Thymus (tissue), 11 donors: ENCODE measurements at regions not wholly inside any gene's neighbourhood (a gene's known extent, or its start where the extent isn't known, plus 50 kb on each side); places are given as distances from the start of the nearest gene placed in this dataset.

ENCODE experiments used
- DNase-seq, 9 donors: peaks; one replicate each; pipeline ENCODE4 v3.0.0-alpha.2; 2013; ENCODE audit warnings: low spot score in 9 of 9, low read depth in 6 of 9, missing footprints in 1 of 9
- H3K27ac ChIP-seq, 2 donors: one replicate each; pipeline ENCODE4 v1.5.1; 2013; ENCODE audit warnings: control low read depth in 1 of 2, low read depth in 1 of 2, low read length in 1 of 2, mild to moderate bottlenecking in 1 of 2, moderate library complexity in 1 of 2
- H3K27me3 ChIP-seq, 2 donors: one replicate each; pipeline ENCODE4 v1.5.1; 2013; ENCODE audit warnings: low read length in 1 of 2; ENCODE audit not compliant: control insufficient read depth in 2 of 2, insufficient read depth in 1 of 2
- H3K36me3 ChIP-seq, 2 donors: one replicate each; pipeline ENCODE4 v1.5.1; 2013; ENCODE audit warnings: low read length in 1 of 2, mild to moderate bottlenecking in 1 of 2, moderate library complexity in 1 of 2; ENCODE audit not compliant: control insufficient read depth in 2 of 2, insufficient read depth in 2 of 2
- H3K4me1 ChIP-seq, 2 donors: one replicate each; pipeline ENCODE4 v1.5.1; 2013; ENCODE audit warnings: low read length in 2 of 2; ENCODE audit not compliant: control insufficient read depth in 2 of 2, insufficient read depth in 2 of 2
- H3K4me3 ChIP-seq, 2 donors: one replicate each; pipeline ENCODE4 v1.5.1; 2013; ENCODE audit warnings: low read length in 2 of 2, control low read depth in 1 of 2, mild to moderate bottlenecking in 1 of 2
- H3K9me3 ChIP-seq, 2 donors: one replicate each; pipeline ENCODE4 v1.5.1; 2013; ENCODE audit warnings: low read length in 1 of 2, mild to moderate bottlenecking in 1 of 2; ENCODE audit not compliant: control insufficient read depth in 2 of 2, insufficient read depth in 1 of 2
- WGBS: extraction: QIAGEN DNeasy Blood & Tissue Kit; methylation state at CpG from one replicate; pipeline ENCODE4 v1.1.7; 2013; 5-methylcytosine and 5-hydroxymethylcytosine counted together
- donor health status: healthy.

GRCh38 chr2:20511130-20511529, 64.3 kb downstream of the RHOB start:
- Histone ChIP-seq H3K9me3 (no peaks in the 10 kb centered on the region), H3K4me3 (no peak overlapping the region), H3K36me3 (no peaks in the 10 kb centered on the region), H3K4me1 (no peaks in the 10 kb centered on the region), H3K27ac (no peak overlapping the region), H3K27me3 (no peaks in the 10 kb centered on the region)
- WGBS, result 94% methylated on average over 5 of the region's 5 CpGs
- no peak for DNase-seq

- Histone ChIP-seq H3K4me1 (no peaks in the 10 kb centered on the region), H3K36me3 (no peaks in the 10 kb centered on the region), H3K27me3 (no peaks in the 10 kb centered on the region), H3K4me3 (no peak overlapping the region), H3K27ac (no peak overlapping the region), H3K9me3 (no peaks in the 10 kb centered on the region)
- WGBS, result 96% methylated on average over 11 of the region's 11 CpGs
- no peak for DNase-seq
These were observed 65.3 kb downstream of the RHOB start for GRCh38 chr2:20512061-20512605.

- Histone ChIP-seq H3K27me3 (no peaks in the 10 kb centered on the region), H3K36me3 (no peaks in the 10 kb centered on the region), H3K4me1 (no peaks in the 10 kb centered on the region), H3K4me3 (no peak overlapping the region), H3K9me3 (no peaks in the 10 kb centered on the region), H3K27ac (no peak overlapping the region)
- WGBS, result 88% methylated on average over 7 of the region's 7 CpGs
- DNase-seq, result no peak
These were observed 67.1 kb downstream of the RHOB start for GRCh38 chr2:20513946-20514345.

DNA sequence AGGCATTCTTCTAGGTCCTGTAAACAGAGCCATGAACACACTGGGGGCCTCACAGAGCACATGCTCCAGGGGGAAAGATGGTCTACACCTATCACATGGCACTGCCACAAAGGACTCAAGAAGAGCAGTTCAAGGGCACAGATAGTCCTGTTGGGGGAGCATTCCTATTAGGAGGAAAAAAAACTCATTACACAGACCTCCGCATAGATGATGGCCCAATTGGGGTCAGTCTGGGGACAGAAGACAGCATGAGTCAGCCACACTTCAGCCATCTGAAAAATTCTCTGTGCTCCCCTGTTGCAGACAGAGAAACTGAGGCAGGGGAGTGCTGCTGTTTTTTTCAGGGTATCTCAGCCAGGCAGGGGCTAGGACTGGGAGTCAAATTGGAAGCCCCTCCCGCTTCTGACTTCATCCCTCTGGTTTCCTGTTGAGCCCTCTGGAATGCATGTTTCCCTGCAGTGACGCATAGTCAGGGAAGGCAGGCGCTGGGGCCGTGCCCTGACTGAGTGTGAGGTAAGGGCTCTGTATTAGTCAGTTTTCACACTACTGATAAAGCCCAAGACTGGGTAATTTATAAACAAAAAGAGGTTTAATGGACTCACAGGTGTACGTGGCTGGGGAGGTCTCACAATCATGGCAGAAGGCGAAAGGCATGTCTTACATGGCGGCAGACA, 67.9 kb downstream of the RHOB start:
- H3K27me3 ChIP-seq, result no peaks in the 10 kb centered on the region
- H3K36me3 ChIP-seq, result no peaks in the 10 kb centered on the region
- no peak for DNase-seq
- WGBS, result 96% methylated on average over 8 of the region's 8 CpGs
- H3K27ac ChIP-seq, result no peak overlapping the region
- no peaks in the 10 kb centered on the region for H3K4me1 ChIP-seq
- no peaks in the 10 kb centered on the region for H3K9me3 ChIP-seq
- H3K4me3 ChIP-seq, result no peak overlapping the region

DNA sequence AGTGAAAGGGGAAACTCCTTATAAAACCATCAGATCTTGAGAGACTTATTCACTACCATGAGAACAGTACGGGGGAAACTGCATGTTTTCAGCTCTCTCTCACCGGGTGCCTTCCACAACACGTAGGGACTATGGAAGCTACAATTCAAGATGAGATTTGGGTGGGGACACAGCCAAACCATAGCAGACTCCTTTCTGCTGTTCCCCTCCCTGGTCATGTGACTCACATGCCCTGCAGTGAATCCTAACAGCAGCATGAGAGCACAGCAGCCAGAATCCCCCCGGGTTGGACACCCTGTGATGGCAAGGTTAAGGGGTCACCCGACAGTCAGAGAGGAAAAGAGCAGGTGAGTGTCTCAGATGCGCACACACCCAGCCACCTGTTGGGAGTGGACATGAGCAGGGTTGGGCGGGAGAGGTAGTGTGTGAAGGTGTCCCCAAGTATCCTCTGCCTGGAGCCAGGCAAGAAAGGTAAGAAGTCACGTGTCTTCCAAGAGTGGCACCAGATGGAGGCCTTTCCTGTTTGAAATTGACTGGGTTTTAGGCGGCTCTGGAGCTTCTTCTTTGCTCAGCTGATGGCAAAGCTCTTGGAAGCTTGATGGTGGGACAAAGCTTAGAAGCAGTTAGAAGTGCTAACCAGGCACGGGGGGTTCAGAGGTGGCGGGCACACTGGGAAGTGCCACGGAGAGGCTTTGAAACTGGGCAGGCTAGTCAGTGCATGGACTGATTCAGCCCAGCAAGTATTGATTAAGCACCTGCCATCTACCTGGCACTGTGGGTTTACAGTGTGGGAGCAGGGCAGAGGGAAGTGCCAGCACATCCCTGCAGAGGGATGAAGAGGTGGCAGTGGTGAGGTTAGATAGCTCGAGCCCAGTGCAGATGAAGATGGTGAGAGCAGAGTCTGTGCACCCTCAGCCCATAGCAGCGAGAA, 68.7 kb downstream of the RHOB start:
- no peak for DNase-seq
- WGBS, result 96% methylated on average over 14 of the region's 14 CpGs
- Histone ChIP-seq H3K9me3 (no peaks in the 10 kb centered on the region), H3K27ac (no peak overlapping the region), H3K4me3 (no peak overlapping the region), H3K36me3 (no peaks in the 10 kb centered on the region), H3K4me1 (no peaks in the 10 kb centered on the region), H3K27me3 (no peaks in the 10 kb centered on the region)

DNA sequence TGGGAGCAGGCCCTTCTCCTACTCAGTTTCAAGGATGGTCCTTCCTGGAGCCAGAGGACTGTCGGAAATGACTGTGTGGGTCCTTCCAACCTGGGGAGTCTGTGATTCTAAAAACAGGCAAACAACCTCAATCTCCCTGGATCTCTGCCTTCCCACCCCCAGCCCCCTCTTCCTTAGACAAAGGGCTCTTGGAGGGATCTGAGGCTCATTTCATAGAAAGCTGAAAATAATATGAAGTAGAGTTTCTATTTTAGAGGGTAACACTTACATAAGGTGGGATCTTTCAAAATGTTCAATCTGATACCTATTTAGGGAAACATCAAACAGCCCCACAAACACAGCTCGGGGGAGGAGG, 69.4 kb downstream of the RHOB start:
- WGBS, result 96% methylated on average over 2 of the region's 2 CpGs
- H3K9me3 ChIP-seq, result no peaks in the 10 kb centered on the region
- no peak overlapping the region for H3K4me3 ChIP-seq
- no peak for DNase-seq
- no peak overlapping the region for H3K27ac ChIP-seq
- no peaks in the 10 kb centered on the region for H3K36me3 ChIP-seq
- no peaks in the 10 kb centered on the region for H3K4me1 ChIP-seq
- no peaks in the 10 kb centered on the region for H3K27me3 ChIP-seq

GRCh38 chr2:20516646-20517341, 69.9 kb downstream of the RHOB start:
- no peaks in the 10 kb centered on the region for H3K36me3 ChIP-seq
- peaks cover 0 to 1% of the 10 kb centered on the region in 2 donors for H3K27me3 ChIP-seq
- no peaks in the 10 kb centered on the region for H3K4me1 ChIP-seq
- no peak for DNase-seq
- no peaks in the 10 kb centered on the region for H3K9me3 ChIP-seq
- WGBS, result 91% methylated on average over 10 of the region's 10 CpGs
- no peak overlapping the region for H3K4me3 ChIP-seq
- H3K27ac ChIP-seq, result no peak overlapping the region

- no peak for DNase-seq
- 98% methylated on average over 3 of the region's 3 CpGs for WGBS
- no peaks in the 10 kb centered on the region for H3K36me3 ChIP-seq
- no peaks in the 10 kb centered on the region for H3K4me1 ChIP-seq
- peaks cover 0 to 15% of the 10 kb centered on the region in 2 donors for H3K27me3 ChIP-seq
- H3K4me3 ChIP-seq, result no peak overlapping the region
- no peak overlapping the region for H3K27ac ChIP-seq
- H3K9me3 ChIP-seq, result no peaks in the 10 kb centered on the region
These were observed 72.4 kb downstream of the RHOB start for GRCh38 chr2:20519309-20519708.

- no peaks in the 10 kb centered on the region for H3K9me3 ChIP-seq
- peaks cover 0 to 23% of the 10 kb centered on the region in 2 donors for H3K27me3 ChIP-seq
- H3K27ac ChIP-seq, result no peak overlapping the region
- no peak overlapping the region for H3K4me3 ChIP-seq
- H3K4me1 ChIP-seq, result peaks cover 0 to 3% of the 10 kb centered on the region in 2 donors
- 98% methylated on average over 10 of the region's 10 CpGs for WGBS
- no peaks in the 10 kb centered on the region for H3K36me3 ChIP-seq
- no peak for DNase-seq
These were observed 73.3 kb downstream of the RHOB start for GRCh38 chr2:20520128-20520527.
